ENCODE measurements at regions not wholly inside any gene's neighbourhood (a gene's known extent, or its start where the extent isn't known, plus 50 kb on each side); places are given as distances from the start of the nearest gene placed in this dataset.

DNA sequence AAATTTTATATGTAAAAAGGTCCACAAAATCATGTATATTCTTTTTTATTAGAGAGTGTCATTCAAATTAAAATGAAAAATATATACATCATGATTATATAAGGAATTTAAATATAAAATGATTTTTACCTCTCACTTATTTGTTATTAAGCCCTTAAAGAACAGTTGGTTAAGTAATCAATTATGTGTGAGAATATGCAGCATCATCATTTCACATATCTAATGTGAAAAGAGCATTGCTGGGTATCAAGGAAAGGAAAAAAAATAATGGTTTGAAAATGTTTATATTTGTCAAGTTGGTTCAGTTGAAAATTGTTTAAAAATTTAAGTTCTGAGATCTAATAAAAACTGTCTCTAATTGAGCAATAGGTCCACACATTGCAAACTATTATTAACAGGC is 363.6 kb upstream of the GRM3 start:
- FAIRE-seq, result no peak
- no TSS peak for BruUV-seq (replicated peaks)
- H3K36me3 ChIP-seq (ENCODE audit: control insufficient read depth, insufficient read depth, low read length), result no peaks in the 10 kb centered on the region
- H3K79me2 ChIP-seq (ENCODE audit: control insufficient read depth, insufficient read depth, low read length), result no peaks in the 10 kb centered on the region
- H3K9me1 ChIP-seq (ENCODE audit: control insufficient read depth, insufficient read depth, low read length), result no peaks in the 10 kb centered on the region
- ChIA-PET CTCF (ENCODE audit: low intra/inter-chr PET ratio) (no interaction called here), POLR2A (no interaction called here)
- intact Hi-C loops (cut with micrococcal nuclease), result no loop called here
- no peaks in the 10 kb centered on the region for H4K20me1 ChIP-seq (replicated peaks; ENCODE audit: control insufficient read depth, insufficient read depth, low read length)
- H3K27me3 ChIP-seq (ENCODE audit: control insufficient read depth in 2 of 2, insufficient read depth in 2 of 2, low read length in 2 of 2), result no peaks in the 10 kb centered on the region
- no peak for DNase-seq (ENCODE audit: extremely low read depth in 1 of 4, low spot score in 3 of 4)
- H3K4me3 ChIP-seq, result no peak overlapping the region
- no peak overlapping the region for H2AFZ ChIP-seq (ENCODE audit: low read depth, low read length)
- in situ Hi-C loops (cut with MboI), result no loop called here
- no peaks in the 10 kb centered on the region for H3K4me1 ChIP-seq (replicated peaks in 1 of 2; ENCODE audit: control insufficient read depth in 2 of 2, insufficient read depth in 2 of 2, low read length in 2 of 2)
- no peak overlapping the region for H3K4me2 ChIP-seq (ENCODE audit: insufficient read depth, low read length)
- no peak for ATAC-seq
- no peak overlapping the region for H3K9ac ChIP-seq (ENCODE audit: insufficient read depth in 1 of 2, low read depth in 2 of 2, low read length in 2 of 2)
- no peaks in the 10 kb centered on the region; the same call in none of the 2 replicates for H3K9me3 ChIP-seq (replicated peaks; ENCODE audit: control insufficient read depth, insufficient read depth, low read depth, low read length)
- H3K27ac ChIP-seq (ENCODE audit: extremely low read depth, low read depth, low read length), result no peak overlapping the region
- TF ChIP-seq, protein P1, sequence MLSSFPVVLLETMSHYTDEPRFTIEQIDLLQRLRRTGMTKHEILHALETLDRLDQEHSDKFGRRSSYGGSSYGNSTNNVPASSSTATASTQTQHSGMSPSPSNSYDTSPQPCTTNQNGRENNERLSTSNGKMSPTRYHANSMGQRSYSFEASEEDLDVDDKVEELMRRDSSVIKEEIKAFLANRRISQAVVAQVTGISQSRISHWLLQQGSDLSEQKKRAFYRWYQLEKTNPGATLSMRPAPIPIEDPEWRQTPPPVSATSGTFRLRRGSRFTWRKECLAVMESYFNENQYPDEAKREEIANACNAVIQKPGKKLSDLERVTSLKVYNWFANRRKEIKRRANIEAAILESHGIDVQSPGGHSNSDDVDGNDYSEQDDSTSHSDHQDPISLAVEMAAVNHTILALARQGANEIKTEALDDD (IDR thresholded peaks at IDR 0.05), result no peak
- TF ChIP-seq EWSR1 (IDR thresholded peaks at IDR 0.05; ENCODE audit: borderline replicate concordance, low read depth, partially characterized antibody) (no peak), GABPB2 (CRISPR knock-in tag; conservative IDR thresholded peaks at IDR 0.05) (no peak), YBX1 (IDR thresholded peaks at IDR 0.05) (no peak), ZNF134 (CRISPR knock-in tag; conservative IDR thresholded peaks at IDR 0.05) (no peak), MAFG (tag; conservative IDR thresholded peaks at IDR 0.05) (0 out of 2 replicates have a peak, but pooled peaks have one; percentile 18), WHSC1 (IDR thresholded peaks at IDR 0.05; ENCODE audit: low read length) (no peak), KDM2B (CRISPR knock-in tag; IDR thresholded peaks at IDR 0.05) (no peak), ZNF586 (CRISPR knock-in tag; conservative IDR thresholded peaks at IDR 0.05) (no peak), TARDBP (IDR thresholded peaks at IDR 0.05) (no peak), PHF8 (IDR thresholded peaks at IDR 0.05; ENCODE audit: borderline replicate concordance, low read length) (no peak), RB1 (IDR thresholded peaks at IDR 0.05; ENCODE audit: low read depth) (no peak)
- TF ChIP-seq, protein P2, sequence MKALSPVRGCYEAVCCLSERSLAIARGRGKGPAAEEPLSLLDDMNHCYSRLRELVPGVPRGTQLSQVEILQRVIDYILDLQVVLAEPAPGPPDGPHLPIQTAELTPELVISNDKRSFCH (CRISPR knock-in tag; IDR thresholded peaks at IDR 0.05), result no peak
- TF ChIP-seq, protein P2 (tag; IDR thresholded peaks at IDR 0.05), result no peak
- TF ChIP-seq, protein P3, sequence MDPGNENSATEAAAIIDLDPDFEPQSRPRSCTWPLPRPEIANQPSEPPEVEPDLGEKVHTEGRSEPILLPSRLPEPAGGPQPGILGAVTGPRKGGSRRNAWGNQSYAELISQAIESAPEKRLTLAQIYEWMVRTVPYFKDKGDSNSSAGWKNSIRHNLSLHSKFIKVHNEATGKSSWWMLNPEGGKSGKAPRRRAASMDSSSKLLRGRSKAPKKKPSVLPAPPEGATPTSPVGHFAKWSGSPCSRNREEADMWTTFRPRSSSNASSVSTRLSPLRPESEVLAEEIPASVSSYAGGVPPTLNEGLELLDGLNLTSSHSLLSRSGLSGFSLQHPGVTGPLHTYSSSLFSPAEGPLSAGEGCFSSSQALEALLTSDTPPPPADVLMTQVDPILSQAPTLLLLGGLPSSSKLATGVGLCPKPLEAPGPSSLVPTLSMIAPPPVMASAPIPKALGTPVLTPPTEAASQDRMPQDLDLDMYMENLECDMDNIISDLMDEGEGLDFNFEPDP (CRISPR knock-in tag; IDR thresholded peaks at IDR 0.05), result no peak
- TF ChIP-seq, protein P4, sequence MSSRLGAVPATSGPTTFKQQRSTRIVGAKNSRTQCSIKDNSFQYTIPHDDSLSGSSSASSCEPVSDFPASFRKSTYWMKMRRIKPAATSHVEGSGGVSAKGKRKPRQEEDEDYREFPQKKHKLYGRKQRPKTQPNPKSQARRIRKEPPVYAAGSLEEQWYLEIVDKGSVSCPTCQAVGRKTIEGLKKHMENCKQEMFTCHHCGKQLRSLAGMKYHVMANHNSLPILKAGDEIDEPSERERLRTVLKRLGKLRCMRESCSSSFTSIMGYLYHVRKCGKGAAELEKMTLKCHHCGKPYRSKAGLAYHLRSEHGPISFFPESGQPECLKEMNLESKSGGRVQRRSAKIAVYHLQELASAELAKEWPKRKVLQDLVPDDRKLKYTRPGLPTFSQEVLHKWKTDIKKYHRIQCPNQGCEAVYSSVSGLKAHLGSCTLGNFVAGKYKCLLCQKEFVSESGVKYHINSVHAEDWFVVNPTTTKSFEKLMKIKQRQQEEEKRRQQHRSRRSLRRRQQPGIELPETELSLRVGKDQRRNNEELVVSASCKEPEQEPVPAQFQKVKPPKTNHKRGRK (tag; IDR thresholded peaks at IDR 0.05), result no peak
- TF ChIP-seq, protein P5, sequence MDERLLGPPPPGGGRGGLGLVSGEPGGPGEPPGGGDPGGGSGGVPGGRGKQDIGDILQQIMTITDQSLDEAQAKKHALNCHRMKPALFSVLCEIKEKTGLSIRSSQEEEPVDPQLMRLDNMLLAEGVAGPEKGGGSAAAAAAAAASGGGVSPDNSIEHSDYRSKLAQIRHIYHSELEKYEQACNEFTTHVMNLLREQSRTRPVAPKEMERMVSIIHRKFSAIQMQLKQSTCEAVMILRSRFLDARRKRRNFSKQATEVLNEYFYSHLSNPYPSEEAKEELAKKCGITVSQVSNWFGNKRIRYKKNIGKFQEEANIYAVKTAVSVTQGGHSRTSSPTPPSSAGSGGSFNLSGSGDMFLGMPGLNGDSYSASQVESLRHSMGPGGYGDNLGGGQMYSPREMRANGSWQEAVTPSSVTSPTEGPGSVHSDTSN (CRISPR knock-in tag; IDR thresholded peaks at IDR 0.05; ENCODE audit: low read depth), result no peak
- TF ChIP-seq, protein P5 (tag; conservative IDR thresholded peaks at IDR 0.05; ENCODE audit: low read depth), result no peak

Measured in K562 (cell line).